ENCODE measurements at regions not wholly inside any gene's neighbourhood (a gene's known extent, or its start where the extent isn't known, plus 50 kb on each side); places are given as distances from the start of the nearest gene placed in this dataset.

DNA sequence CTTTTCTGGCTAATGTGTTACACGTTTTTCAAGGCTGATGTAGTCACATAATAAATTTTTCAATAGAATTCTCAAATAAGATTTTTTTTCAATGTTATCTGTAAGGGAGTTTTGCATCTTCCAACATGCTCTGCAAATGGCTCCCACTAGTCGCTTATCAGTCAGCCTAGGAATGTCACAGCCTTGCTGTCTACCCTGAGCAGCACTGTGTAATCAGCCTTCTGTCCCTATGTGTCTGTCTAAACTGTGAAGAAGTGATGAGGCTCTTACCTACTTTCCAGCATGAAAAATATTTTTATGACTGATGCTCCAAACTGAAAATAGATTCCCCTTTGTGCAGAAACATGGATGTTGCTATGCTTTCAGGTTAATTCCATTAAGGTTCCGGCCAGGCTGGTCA, 75.1 kb upstream of the FAM216B start:
- Mint-ChIP-seq H3K9me3 (ENCODE audit: unreplicated experiment) (no peaks in the 10 kb centered on the region), H3K36me3 (ENCODE audit: low read depth, unreplicated experiment) (no peaks in the 10 kb centered on the region), H3K4me1 (ENCODE audit: unreplicated experiment) (peaks cover 11% of the 10 kb centered on the region), H3K27ac (ENCODE audit: unreplicated experiment) (no peak overlapping the region), H3K27me3 (ENCODE audit: unreplicated experiment) (no peaks in the 10 kb centered on the region), H3K4me3 (ENCODE audit: unreplicated experiment) (no peak overlapping the region)
- no peak for DNase-seq (ENCODE audit: low spot score)
- TF ChIP-seq, protein P1, sequence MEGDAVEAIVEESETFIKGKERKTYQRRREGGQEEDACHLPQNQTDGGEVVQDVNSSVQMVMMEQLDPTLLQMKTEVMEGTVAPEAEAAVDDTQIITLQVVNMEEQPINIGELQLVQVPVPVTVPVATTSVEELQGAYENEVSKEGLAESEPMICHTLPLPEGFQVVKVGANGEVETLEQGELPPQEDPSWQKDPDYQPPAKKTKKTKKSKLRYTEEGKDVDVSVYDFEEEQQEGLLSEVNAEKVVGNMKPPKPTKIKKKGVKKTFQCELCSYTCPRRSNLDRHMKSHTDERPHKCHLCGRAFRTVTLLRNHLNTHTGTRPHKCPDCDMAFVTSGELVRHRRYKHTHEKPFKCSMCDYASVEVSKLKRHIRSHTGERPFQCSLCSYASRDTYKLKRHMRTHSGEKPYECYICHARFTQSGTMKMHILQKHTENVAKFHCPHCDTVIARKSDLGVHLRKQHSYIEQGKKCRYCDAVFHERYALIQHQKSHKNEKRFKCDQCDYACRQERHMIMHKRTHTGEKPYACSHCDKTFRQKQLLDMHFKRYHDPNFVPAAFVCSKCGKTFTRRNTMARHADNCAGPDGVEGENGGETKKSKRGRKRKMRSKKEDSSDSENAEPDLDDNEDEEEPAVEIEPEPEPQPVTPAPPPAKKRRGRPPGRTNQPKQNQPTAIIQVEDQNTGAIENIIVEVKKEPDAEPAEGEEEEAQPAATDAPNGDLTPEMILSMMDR (IDR thresholded peaks at IDR 0.05; ENCODE audit: unreplicated experiment), result no peak

DNA sequence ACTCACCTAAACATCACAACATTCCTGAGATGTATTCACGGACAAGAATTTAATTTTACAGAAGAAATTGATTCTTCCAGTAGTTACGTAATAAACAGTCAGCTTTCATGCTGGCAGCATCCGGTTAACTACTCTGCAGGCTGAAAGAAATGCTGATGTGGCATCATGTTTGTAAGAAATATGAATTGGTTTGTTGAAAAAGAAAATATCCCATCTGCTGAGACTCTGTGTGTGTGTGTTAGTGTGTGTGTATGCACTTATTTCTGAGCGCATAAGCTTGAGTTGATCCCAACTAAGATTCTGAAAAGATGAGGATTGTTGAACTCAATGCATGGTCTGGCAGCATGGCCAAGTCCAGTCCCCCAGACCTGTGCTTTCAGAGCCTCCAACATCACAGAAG, 74.3 kb upstream of the FAM216B start:
- Mint-ChIP-seq H3K9me3 (ENCODE audit: unreplicated experiment) (no peaks in the 10 kb centered on the region), H3K27me3 (ENCODE audit: unreplicated experiment) (no peaks in the 10 kb centered on the region), H3K4me3 (ENCODE audit: unreplicated experiment) (no peak overlapping the region), H3K4me1 (ENCODE audit: unreplicated experiment) (peaks cover 11% of the 10 kb centered on the region), H3K36me3 (ENCODE audit: low read depth, unreplicated experiment) (no peaks in the 10 kb centered on the region), H3K27ac (ENCODE audit: unreplicated experiment) (no peak overlapping the region)
- no peak for DNase-seq (ENCODE audit: low spot score)
- TF ChIP-seq, protein P1 (IDR thresholded peaks at IDR 0.05; ENCODE audit: unreplicated experiment), result no peak

DNA sequence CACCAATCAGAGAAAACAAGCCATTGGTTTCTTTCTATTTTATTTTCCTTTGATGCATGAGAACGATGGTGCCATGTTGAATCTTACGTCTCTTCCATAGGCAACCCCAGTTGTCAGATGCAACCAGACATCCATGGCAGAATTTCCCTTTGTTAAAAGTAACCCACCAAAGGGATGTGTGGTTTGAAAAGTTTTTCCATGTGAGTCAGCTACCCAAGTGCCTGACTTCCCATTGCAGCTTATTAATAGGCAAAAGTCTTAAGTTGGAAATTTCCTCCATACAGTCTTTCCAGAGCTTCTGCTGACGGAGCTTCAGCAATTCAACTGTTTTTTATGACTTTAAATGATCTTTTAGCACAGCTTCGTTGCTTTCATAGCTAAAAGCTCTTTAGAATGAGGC, 73.8 kb upstream of the FAM216B start:
- H3K9me3 Mint-ChIP-seq (ENCODE audit: unreplicated experiment), result no peaks in the 10 kb centered on the region
- no peak overlapping the region for H3K4me3 Mint-ChIP-seq (ENCODE audit: unreplicated experiment)
- H3K36me3 Mint-ChIP-seq (ENCODE audit: low read depth, unreplicated experiment), result no peaks in the 10 kb centered on the region
- no peak for DNase-seq (ENCODE audit: low spot score)
- H3K4me1 Mint-ChIP-seq (ENCODE audit: unreplicated experiment), result peaks cover 11% of the 10 kb centered on the region
- TF ChIP-seq, protein P1 (IDR thresholded peaks at IDR 0.05; ENCODE audit: unreplicated experiment), result no peak
- H3K27me3 Mint-ChIP-seq (ENCODE audit: unreplicated experiment), result no peaks in the 10 kb centered on the region
- no peak overlapping the region for H3K27ac Mint-ChIP-seq (ENCODE audit: unreplicated experiment)

DNA sequence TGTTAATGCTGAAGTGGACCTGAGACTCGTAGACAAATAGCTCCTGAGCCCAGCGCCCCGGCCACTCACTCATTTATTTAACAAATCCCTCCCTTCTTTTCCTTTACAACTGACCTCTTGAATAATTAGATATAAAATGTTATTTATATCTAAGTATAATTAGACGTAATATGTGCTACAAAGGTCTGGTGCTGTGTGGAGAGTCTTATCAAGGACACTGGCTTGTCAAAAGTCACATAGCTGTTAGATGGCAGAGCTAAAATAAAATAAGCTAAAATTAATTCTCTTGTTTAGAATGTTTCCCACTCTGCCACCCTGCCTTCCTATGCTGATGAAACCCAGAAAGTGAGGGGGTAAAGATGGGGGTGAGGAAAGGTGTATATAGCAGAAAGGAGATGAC, 73.0 kb upstream of the FAM216B start:
- H3K4me3 Mint-ChIP-seq (ENCODE audit: unreplicated experiment), result no peak overlapping the region
- TF ChIP-seq, protein P1 (IDR thresholded peaks at IDR 0.05; ENCODE audit: unreplicated experiment), result no peak
- H3K36me3 Mint-ChIP-seq (ENCODE audit: low read depth, unreplicated experiment), result no peaks in the 10 kb centered on the region
- no peak for DNase-seq (ENCODE audit: low spot score)
- peaks cover 11% of the 10 kb centered on the region for H3K4me1 Mint-ChIP-seq (ENCODE audit: unreplicated experiment)
- H3K27me3 Mint-ChIP-seq (ENCODE audit: unreplicated experiment), result no peaks in the 10 kb centered on the region
- no peaks in the 10 kb centered on the region for H3K9me3 Mint-ChIP-seq (ENCODE audit: unreplicated experiment)
- H3K27ac Mint-ChIP-seq (ENCODE audit: unreplicated experiment), result no peak overlapping the region

DNA sequence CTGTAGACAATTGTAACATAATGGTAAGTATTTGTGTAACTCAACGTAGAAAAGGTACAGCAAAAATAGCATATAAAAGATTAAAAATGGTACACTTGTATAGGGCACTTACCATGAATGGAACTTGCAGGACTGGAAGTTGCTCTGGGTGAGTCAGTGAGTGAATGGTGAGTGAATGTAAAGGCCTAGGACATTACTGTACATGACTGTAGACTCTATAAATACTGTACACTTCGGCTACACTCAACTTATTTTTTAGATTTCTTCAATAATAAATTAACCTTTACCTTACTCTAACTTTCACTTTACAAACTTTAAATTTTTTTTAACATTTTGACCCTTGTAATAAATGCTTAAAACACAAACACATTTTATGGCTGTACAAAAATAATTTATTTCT, 72.1 kb upstream of the FAM216B start:
- no peaks in the 10 kb centered on the region for H3K36me3 Mint-ChIP-seq (ENCODE audit: low read depth, unreplicated experiment)
- H3K27ac Mint-ChIP-seq (ENCODE audit: unreplicated experiment), result no peak overlapping the region
- DNase-seq (ENCODE audit: low spot score), result no peak
- no peaks in the 10 kb centered on the region for H3K9me3 Mint-ChIP-seq (ENCODE audit: unreplicated experiment)
- peaks cover 4% of the 10 kb centered on the region for H3K4me1 Mint-ChIP-seq (ENCODE audit: unreplicated experiment)
- no peaks in the 10 kb centered on the region for H3K27me3 Mint-ChIP-seq (ENCODE audit: unreplicated experiment)
- H3K4me3 Mint-ChIP-seq (ENCODE audit: unreplicated experiment), result no peak overlapping the region
- TF ChIP-seq, protein P1 (IDR thresholded peaks at IDR 0.05; ENCODE audit: unreplicated experiment), result no peak
